ENCODE measurements at regions not wholly inside any gene's neighbourhood (a gene's known extent, or its start where the extent isn't known, plus 50 kb on each side); places are given as distances from the start of the nearest gene placed in this dataset.

- H4K20me1 ChIP-seq (replicated peaks; ENCODE audit: control insufficient read depth, extremely low read depth, insufficient read depth, low read length) = no peaks in the 10 kb centered on the region
- no peak overlapping the region for H3K4me2 ChIP-seq (ENCODE audit: insufficient read depth, low read length)
- no peaks in the 10 kb centered on the region for H3K9me3 ChIP-seq (replicated peaks; ENCODE audit: control insufficient read depth, insufficient read depth, low read length)
- H3K27ac ChIP-seq (ENCODE audit: insufficient read depth, low read depth, low read length) = no peak overlapping the region
- no peaks in the 10 kb centered on the region for H3K4me1 ChIP-seq (ENCODE audit: control insufficient read depth, extremely low read depth, insufficient read depth, low read length)
- intact Hi-C loops (cut with micrococcal nuclease) = no loop called here
- POLR2A ChIA-PET = no interaction called here
- DNase-seq (ENCODE audit: low read depth, low spot score) (no peak), FAIRE-seq (no peak)
- no peak overlapping the region for H2AFZ ChIP-seq (ENCODE audit: low read depth, low read length)
- H3K4me3 ChIP-seq (replicated peaks in 1 of 3; ENCODE audit: insufficient read depth in 1 of 3, low read depth in 1 of 3, low read length in 3 of 3) = no peak overlapping the region
- H3K27me3 ChIP-seq (ENCODE audit: control insufficient read depth in 2 of 2, insufficient read depth in 2 of 2, low read length in 2 of 2) = no peaks in the 10 kb centered on the region
- TF ChIP-seq MYC (IDR thresholded peaks at IDR 0.05; ENCODE audit: low read depth, low read length) = no peak
- TF ChIP-seq POLR2A (IDR thresholded peaks at IDR 0.05; ENCODE audit: low read depth, low read length) = no peak
- no peak for TF ChIP-seq POLR2AphosphoS5 (IDR thresholded peaks at IDR 0.05; ENCODE audit: insufficient read depth, low read depth, low read length)
- TF ChIP-seq GATA2 (IDR thresholded peaks at IDR 0.05; ENCODE audit: insufficient read depth, insufficient read length, low read depth, low read length) = no peak
- TF ChIP-seq JUN (IDR thresholded peaks at IDR 0.05; ENCODE audit: borderline replicate concordance, insufficient read depth, insufficient read length, low read depth) = no peak
- TF ChIP-seq EZH2 (IDR thresholded peaks at IDR 0.05; ENCODE audit: borderline replicate concordance, low read depth, low read length, severe bottlenecking) = no peak
- TF ChIP-seq FOS (IDR thresholded peaks at IDR 0.05; ENCODE audit: borderline replicate concordance, insufficient read depth, low read length) = no peak
- no peak for TF ChIP-seq CTCF (IDR thresholded peaks at IDR 0.05; ENCODE audit: extremely low read depth in 1 of 2, insufficient read depth in 1 of 2, low read depth in 1 of 2, low read length in 2 of 2)
- no peak for TF ChIP-seq MAX (IDR thresholded peaks at IDR 0.05; ENCODE audit: insufficient read depth, insufficient read length)
- CTCF ChIA-PET = no interaction called here
- no peaks in the 10 kb centered on the region for H3K79me2 ChIP-seq (ENCODE audit: control insufficient read depth, insufficient read depth, low read length)
- no peaks in the 10 kb centered on the region for H3K9me1 ChIP-seq (replicated peaks; ENCODE audit: control insufficient read depth, extremely low read depth, insufficient read depth, low read length)
- dilution Hi-C loops (cut with MboI; ENCODE audit: extremely low pct_ligation_motif_present, low sequenced_read_pairs) = no loop called here
- H3K9ac ChIP-seq (replicated peaks; ENCODE audit: extremely low read depth, insufficient read depth, low read length) = no peak overlapping the region
- no TSS peak for BruUV-seq (replicated peaks)
- no peaks in the 10 kb centered on the region for H3K36me3 ChIP-seq (ENCODE audit: control insufficient read depth in 2 of 2, extremely low read depth in 1 of 2, insufficient read depth in 2 of 2, low read length in 2 of 2)
Measured at GRCh38 chr21:24225431-24225830, 1381.8 kb downstream of the MRPL39 start.

All from endothelial cell of umbilical vein (primary cell).